T-helper 1 cell (primary cell): ENCODE measurements at regions not wholly inside any gene's neighbourhood (a gene's known extent, or its start where the extent isn't known, plus 50 kb on each side); places are given as distances from the start of the nearest gene placed in this dataset.

Source experiments
- DNase-seq, 5 donors: peaks; one replicate each; pipeline ENCODE4 v3.0.0-alpha.2; 2012 to 2020

DNA sequence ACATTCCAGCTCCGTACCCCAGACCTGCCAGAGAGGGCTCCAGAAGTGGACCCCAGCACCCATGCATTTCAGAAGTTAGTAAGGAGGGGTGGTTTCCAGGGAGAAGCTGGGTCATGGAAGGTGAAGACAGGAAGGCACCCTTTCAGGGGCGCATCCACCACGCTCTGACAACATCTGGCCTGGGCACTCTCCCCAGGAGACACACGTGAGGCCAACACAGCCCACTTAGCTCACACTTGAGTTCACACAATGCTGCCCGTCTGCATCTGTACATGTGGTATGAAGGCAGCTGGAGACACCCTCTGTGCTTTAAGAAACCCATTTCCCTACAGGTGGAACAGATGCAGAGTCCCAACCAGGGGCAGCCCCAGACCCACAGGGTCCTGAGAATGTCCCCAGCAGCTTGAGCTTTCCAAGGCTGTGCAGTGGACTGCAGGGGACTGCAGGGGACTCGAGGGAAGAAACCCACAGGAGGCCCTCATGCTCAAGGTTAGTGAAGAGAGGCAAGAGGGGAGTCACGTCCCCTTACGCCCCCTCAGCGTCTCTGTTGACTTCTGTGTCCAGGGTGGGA, 326.8 kb upstream of the IRX1 start:
- no peak for DNase-seq

GRCh38 chr5:3266861-3267260, 328.8 kb upstream of the IRX1 start:
- DNase-seq: no peak

- DNase-seq: no peak
These were observed 329.7 kb upstream of the IRX1 start for GRCh38 chr5:3265936-3266335.

DNA sequence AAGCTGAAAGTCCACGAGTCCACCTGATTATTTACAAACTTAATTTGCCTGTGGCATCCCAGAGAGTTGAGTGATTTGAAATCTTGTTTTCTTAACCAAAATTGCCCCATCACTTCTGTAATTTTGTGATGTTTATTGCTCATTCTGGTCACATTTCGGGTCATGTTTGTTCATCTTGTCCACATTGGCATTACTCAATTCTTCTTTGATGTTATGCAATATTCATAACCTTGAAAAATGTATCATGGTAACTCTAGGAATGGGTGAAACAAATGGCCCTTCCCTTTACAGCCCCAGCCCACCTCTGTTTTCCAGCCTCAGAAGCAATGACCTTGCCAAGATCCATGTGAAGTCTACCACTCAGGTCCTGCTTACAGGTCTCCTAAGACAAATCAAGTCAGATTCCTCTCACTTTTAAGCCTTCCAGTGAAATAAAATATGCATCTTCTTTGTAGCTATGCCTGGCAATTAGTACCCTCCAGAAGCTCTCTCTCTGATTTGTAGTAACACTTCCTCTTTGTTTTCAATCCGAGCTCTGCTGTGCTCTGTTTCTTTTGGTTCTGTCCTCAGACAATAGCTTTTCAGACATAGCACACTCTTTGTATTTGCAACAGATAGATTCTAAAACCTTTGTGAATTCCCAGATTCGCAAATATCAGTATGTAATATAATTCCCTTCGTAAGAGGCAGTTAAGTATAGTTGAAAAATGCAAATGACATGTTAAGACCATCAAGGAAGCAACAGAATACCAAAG, 330.3 kb upstream of the IRX1 start:
- DNase-seq: no peak

DNA sequence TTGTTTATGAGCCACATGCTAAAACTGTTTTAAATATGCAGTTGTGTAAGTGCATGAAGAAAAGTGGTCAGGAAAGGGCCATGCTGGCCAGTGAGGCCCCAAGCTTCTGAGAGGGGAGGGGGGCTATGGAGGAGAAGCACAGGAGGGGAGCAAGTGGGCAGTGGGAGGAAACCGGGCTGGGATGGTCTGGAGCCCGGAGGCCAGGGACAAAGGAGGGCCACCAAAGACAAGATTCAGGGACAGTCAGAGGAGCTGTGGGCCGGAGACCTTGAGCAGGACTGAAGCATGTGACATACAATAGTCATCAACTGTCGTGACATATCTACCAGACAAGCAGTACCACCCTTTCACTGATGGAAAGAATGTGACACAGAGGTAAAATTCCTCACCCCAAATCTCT, 333.2 kb upstream of the IRX1 start:
- no peak for DNase-seq

GRCh38 chr5:3261081-3261480, 334.6 kb upstream of the IRX1 start:
- no peak for DNase-seq

DNA sequence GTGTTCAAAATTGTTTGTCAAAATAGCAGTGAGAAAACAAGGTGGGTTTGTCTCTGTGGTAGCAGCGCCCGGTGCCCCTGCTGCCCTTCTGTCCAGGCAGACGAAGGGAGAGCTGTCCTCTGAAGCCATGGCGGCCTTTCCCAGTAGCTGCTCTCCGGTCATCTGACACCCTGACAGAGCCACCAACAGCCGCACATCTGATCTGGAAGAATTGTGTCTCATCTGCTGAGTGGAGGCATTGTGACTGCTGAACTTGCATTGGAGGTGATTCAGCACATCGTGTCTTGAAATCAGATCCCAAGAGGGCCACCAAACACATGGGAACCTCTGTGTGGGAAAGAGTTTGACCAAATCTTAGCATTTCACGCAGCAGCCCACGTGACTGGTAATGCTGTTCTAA, 337.6 kb upstream of the IRX1 start:
- no peak for DNase-seq

DNA sequence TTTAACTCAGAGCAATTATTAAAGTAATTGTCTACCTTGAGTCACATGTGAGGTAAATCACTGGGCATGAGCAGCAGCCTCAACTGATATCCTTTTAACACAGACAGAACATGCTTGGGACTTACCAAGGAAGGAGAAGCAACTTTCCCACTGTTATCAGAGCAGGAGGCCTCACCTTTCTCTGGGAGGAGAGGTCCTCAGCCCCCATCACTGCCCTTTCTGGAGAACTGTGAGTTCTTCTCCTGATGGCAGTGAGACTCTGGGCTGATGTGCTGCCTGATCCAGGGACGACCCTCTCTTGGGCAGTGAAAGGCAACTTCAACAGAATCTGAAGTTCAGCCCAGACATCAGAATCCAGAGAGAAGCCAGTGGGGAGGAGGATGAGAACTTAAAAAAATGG, 343.4 kb upstream of the IRX1 start:
- DNase-seq: no peak

- DNase-seq: no peak
These were observed 343.8 kb upstream of the IRX1 start for GRCh38 chr5:3251784-3252183.

DNA sequence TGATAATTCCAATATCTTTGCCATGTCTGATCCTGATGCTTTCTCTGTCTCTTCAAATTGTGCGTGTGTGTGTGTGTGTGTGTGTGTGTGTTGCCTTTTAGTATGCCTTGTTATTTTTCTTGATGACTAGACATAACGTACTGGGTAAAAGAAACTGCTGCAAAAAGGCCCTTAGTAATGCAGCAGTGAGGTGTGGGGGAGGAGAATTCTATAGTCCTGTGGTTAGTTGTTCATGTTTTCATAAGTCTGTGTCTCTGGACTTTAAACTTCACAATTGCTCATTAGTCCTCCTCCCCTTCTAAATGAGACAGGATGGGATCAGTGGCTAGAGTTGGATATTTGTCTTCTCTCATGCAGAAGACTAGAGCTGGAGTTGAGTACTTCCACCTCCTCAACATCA, 346.2 kb upstream of the IRX1 start:
- no peak for DNase-seq

DNA sequence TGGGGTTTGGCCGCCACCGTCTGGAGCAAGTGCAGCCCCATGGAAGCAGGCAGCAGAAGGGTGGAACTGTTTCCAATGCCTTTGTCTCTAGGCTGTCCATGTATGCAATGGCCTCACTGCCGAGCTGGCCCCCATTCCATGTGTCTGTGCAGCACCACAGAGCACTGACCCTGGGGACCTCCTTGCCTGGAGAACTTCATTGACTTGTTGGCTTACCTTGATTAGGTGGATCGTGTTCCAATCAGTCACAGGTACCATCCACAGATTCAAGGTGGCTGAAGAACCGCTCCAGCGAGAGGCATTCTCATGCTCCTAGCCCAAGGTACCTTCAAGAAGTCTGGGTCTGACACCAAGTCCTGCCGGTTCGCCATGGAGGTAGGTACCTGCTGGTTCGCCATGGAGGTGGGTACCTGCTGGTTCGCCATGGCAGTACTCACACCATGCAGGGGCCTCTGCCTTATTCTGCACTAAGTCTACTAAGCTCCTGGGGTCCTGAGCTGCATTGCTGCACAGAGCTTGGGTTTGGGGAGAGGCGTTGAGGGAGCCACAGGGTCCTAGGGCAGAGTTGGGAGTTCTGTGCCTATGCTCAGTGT, 358.3 kb upstream of the IRX1 start:
- no peak for DNase-seq

- DNase-seq: no peak
These were observed 361.1 kb upstream of the IRX1 start for GRCh38 chr5:3234566-3234965.

DNA sequence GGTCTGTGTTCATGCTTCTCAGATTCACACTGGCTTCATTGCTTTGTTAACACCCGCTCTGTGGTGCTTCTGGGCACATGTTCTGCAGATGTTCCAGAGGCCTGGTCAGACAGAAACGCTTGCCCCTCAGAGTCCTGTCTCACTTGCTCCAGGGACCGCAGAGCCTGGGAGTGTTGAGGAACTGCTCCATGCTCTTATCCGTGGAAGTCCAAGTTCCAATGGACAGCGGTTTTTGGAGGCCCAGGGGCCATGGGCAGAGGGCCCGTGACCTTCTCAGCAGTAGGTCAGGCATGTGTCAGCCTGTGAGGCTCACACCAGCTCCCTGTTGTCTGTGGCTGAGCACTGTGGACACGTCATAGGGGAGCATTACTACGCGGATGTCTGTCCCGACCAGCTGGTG, 364.7 kb upstream of the IRX1 start:
- no peak for DNase-seq

GRCh38 chr5:3230254-3230653, 365.4 kb upstream of the IRX1 start:
- no peak for DNase-seq

DNA sequence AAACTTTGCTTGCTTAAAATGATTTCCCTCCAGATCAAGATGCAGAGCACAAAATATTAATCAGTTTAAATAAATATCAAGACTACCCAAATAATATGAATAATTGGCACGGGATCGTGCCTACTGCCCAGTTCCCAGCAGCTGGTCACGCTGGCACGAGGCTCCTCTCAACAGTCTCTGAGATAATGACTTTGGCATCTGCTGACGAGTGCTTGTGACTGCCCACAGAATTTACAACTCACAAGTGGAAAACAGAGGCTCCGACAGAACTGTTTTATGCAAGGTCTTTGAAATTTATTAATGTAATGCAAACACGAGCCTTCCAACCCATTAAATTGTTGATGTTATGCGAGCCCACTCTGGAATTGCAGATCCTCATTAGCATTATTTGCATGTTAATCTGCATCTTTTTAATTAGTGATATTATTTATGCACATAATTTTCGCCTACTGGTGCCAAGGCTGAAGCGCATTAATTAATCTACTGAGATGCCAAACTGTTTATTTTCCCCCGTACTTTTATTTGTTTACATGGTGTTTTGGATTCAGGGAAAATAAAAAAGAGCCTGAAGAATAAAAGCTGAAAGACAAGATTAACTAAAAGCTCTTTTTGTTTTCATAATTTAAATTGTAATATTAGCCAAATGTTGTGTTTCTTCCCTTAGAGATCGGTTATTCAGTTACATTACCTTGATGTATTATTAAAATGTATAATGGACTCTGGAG, 369.3 kb upstream of the IRX1 start:
- no peak for DNase-seq

GRCh38 chr5:3225201-3225960, 370.3 kb upstream of the IRX1 start:
- DNase-seq: no peak

- DNase-seq: no peak
These were observed 372.7 kb upstream of the IRX1 start for GRCh38 chr5:3222924-3223323.

DNA sequence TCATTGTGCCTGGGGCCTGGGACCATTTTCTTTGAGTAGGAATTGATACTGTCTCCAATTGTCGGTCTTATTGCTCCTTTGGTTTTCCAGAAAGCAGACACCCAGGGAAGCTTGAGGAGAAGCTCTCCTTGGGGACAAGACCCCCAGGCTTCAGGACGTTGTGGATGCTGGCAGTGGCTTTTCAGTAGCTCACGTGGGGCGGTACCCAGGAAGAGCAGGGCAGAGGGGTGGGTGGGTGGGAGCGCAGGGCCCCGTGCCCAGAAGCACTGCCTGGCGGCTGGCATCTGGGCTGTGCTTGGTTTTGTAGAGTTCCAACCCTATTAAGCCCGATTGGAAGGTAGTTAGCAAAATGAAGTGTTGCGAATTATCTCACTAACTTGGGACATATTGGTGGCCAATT, 374.2 kb upstream of the IRX1 start:
- DNase-seq: no peak

- no peak for DNase-seq
These were observed 374.9 kb upstream of the IRX1 start for GRCh38 chr5:3220638-3221288.

DNA sequence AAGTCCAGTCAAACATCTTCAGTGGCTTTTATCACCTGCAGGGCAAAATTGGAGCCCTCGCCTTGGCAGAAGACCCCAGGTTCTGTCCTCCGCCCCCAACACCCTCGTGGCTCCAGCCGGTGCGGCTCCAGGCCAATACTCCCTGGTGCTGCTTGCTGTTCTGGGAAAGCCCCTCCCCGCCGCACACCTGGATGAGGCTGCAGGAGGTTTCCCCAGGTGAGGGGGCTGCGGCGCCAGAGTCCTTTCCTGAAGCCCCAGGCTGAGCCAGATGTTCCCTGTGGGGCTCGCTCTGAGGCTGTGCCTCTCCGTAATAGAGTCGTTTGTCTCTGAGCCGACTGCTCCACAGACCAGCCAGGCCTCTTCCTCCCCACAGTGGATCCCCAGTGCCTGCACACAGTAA, 375.4 kb upstream of the IRX1 start:
- no peak for DNase-seq

DNA sequence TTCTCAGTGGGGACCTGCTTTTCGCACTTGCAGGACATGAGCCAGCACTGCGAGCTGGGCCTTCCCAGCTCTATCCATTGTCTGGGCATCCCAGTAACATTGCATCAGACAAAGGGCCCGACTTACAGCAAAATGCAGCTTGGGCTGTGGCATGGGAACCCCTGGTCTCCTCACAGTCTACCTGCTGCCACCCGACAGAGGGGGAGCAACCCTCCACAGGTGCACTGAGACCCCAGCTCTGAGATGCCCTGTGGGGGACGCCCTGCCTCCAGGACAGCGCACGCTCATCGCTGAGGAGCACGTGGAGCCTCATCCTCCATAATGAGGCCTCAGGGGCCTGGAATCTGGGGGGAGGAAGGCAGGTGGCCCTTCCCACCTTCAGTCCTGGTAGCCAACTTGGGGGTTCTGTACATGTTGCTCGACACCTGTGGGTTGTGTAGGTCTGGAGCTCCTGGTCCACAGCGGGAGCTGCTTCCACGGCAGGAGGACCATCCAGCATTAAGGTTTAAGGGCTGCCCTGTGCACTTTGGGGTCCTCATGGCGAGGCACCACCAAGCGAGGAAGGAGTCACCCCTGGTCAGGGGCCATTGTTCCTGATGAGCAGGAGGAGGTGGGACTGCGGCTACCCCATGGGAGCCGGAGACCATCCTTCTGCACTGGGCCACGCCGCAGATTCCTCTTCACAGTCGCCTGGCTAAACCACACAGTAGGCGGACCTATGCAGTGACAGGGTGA, 376.5 kb upstream of the IRX1 start:
- no peak for DNase-seq
